H1 (cell line): ENCODE measurements at regions not wholly inside any gene's neighbourhood (a gene's known extent, or its start where the extent isn't known, plus 50 kb on each side); places are given as distances from the start of the nearest gene placed in this dataset.

Experiments
- CTCF ChIA-PET: fragments of 300-600 bp; sonication (Branson Sonifier 250); formaldehyde crosslinking; loops from one replicate; lab custom pipeline; 2021; ENCODE audit not compliant: partially characterized antibody; lab: Charles Lee
- POLR2A ChIA-PET: fragments of 300-600 bp; sonication (Branson Sonifier 250); formaldehyde crosslinking; loops from one replicate; lab custom pipeline; 2021; ENCODE audit warnings: inconsistent platforms; ENCODE audit not compliant: partially characterized antibody; lab: Charles Lee
- DNase-seq, 2 experiments: peaks; one replicate each; pipeline versions ENCODE4 v3.0.0 to v3.0.0-alpha.2; 2010 to 2022; ENCODE audit warnings: low spot score in 2 of 2, low read depth in 1 of 2, mixed read lengths in 1 of 2
- FAIRE-seq: peaks from 2 replicates; lab custom pipeline; 2011; peaks lifted over from hg19 to GRCh38; lab: Jason Lieb, UNC
- H2AFZ ChIP-seq: 2 replicates; pipeline ENCODE4 v1.8.1; 2012; ENCODE audit warnings: low read length, inconsistent platforms
- H2AK5ac ChIP-seq: 2 replicates; pipeline ENCODE4 v1.6.1; 2013; ENCODE audit warnings: low read depth, low read length
- H2BK120ac ChIP-seq: replicated peaks from 2 replicates; pipeline ENCODE3; 2013; ENCODE audit warnings: low read depth, low read length, inconsistent platforms
- H2BK12ac ChIP-seq: 2 replicates; pipeline ENCODE4 v1.6.1; 2013; ENCODE audit warnings: low read depth, low read length
- H2BK15ac ChIP-seq: 2 replicates; pipeline ENCODE4 v1.6.1; 2013; ENCODE audit warnings: low read length
- H2BK20ac ChIP-seq: 2 replicates; pipeline ENCODE4 v1.6.1; 2013; ENCODE audit warnings: low read length
- H2BK5ac ChIP-seq: 2 replicates; pipeline ENCODE4 v1.6.1; 2013; ENCODE audit warnings: low read depth, low read length
- H3K14ac ChIP-seq: 2 replicates; pipeline ENCODE4 v1.6.1; 2013; ENCODE audit warnings: inconsistent platforms; ENCODE audit not compliant: insufficient read length
- H3K18ac ChIP-seq: 2 replicates; pipeline ENCODE4 v1.6.1; 2013; ENCODE audit warnings: low read length; ENCODE audit errors: extremely low read depth
- H3K23ac ChIP-seq: 2 replicates; pipeline ENCODE4 v1.6.1; 2013; ENCODE audit warnings: inconsistent platforms; ENCODE audit not compliant: insufficient read length
- H3K23me2 ChIP-seq: 2 replicates; pipeline ENCODE4 v1.6.1; 2013; ENCODE audit warnings: low read depth, low read length
- H3K27ac ChIP-seq: 2 replicates; pipeline ENCODE4 v1.6.1; 2011; ENCODE audit warnings: low read depth, low read length, inconsistent platforms
- H3K27me3 ChIP-seq, 4 experiments: replicated peaks in 1 of 4; 1 replicate in 1 of 4; 2 replicates in 3 of 4; pipeline versions ENCODE4 v1.6.1 to v1.8.1; 2011 to 2013; ENCODE audit warnings: low read length in 3 of 4, mild to moderate bottlenecking in 3 of 4, inconsistent platforms in 2 of 4, mixed read lengths in 2 of 4, moderate library complexity in 1 of 4; ENCODE audit not compliant: control insufficient read depth in 3 of 4, insufficient read depth in 3 of 4; ENCODE audit errors: extremely low read depth in 1 of 4
- H3K36me3 ChIP-seq, 4 experiments: 2 replicates each; pipeline versions ENCODE4 v1.6.1 to v1.8.1; 2011 to 2013; ENCODE audit warnings: mild to moderate bottlenecking in 4 of 4, low read length in 3 of 4, moderate library complexity in 2 of 4, control low read depth in 1 of 4, inconsistent platforms in 1 of 4; ENCODE audit not compliant: insufficient read depth in 4 of 4, control insufficient read depth in 2 of 4
- H3K4ac ChIP-seq: replicated peaks from 2 replicates; pipeline ENCODE3; 2013; ENCODE audit warnings: low read length, low read depth, mixed read lengths, inconsistent platforms; ENCODE audit not compliant: insufficient read length
- H3K4me1 ChIP-seq, 4 experiments: replicated peaks in 1 of 4; 1 replicate in 1 of 4; 2 replicates in 3 of 4; pipeline versions ENCODE4 v1.6.1 to v1.8.1; 2011 to 2013; ENCODE audit warnings: low read length in 3 of 4, inconsistent platforms in 2 of 4, mixed read lengths in 1 of 4; ENCODE audit not compliant: insufficient read depth in 4 of 4, control insufficient read depth in 3 of 4
- H3K4me2 ChIP-seq, 2 experiments: 2 replicates each; pipeline versions ENCODE4 v1.6.1 to v1.8.1; 2011 to 2013; ENCODE audit warnings: low read depth in 2 of 2, low read length in 2 of 2, control low read depth in 1 of 2, inconsistent platforms in 1 of 2, mild to moderate bottlenecking in 1 of 2; ENCODE audit not compliant: insufficient read depth in 1 of 2
- H3K4me3 ChIP-seq, 4 experiments: fragments of 200-600, 300-600 bp in 1 of 4; sonication (generic), shearing (Covaris generic), sonication (Bioruptor Twin) in 1 of 4; 2 replicates each; pipeline versions ENCODE4 v1.5.1 to v1.8.1; 2011 to 2016; ENCODE audit warnings: low read length in 4 of 4, low read depth in 3 of 4, control low read depth in 2 of 4, inconsistent platforms in 2 of 4, mild to moderate bottlenecking in 2 of 4, mixed read lengths in 1 of 4, moderate library complexity in 1 of 4; ENCODE audit not compliant: insufficient read depth in 2 of 4; ENCODE audit errors: extremely low read depth in 1 of 4
- H3K56ac ChIP-seq: replicated peaks from 2 replicates; pipeline ENCODE3; 2013; ENCODE audit warnings: low read depth, mild to moderate bottlenecking, mixed read lengths, low read length, inconsistent platforms; ENCODE audit not compliant: insufficient read length
- H3K79me1 ChIP-seq: 2 replicates; pipeline ENCODE4 v1.6.1; 2013; ENCODE audit warnings: low read depth, low read length, control low read depth
- H3K79me2 ChIP-seq, 2 experiments: 2 replicates each; pipeline versions ENCODE4 v1.6.1 to v1.8.1; 2012 to 2013; ENCODE audit warnings: low read length in 2 of 2, mild to moderate bottlenecking in 2 of 2, inconsistent platforms in 1 of 2; ENCODE audit not compliant: insufficient read depth in 2 of 2, control insufficient read depth in 1 of 2
- H3K9ac ChIP-seq, 4 experiments: replicated peaks in 1 of 4; 1 replicate in 1 of 4; 2 replicates in 3 of 4; pipeline versions ENCODE4 v1.6.1 to v1.8.1; 2011 to 2013; ENCODE audit warnings: low read depth in 3 of 4, low read length in 3 of 4, control low read depth in 2 of 4, mild to moderate bottlenecking in 2 of 4, moderate library complexity in 2 of 4, inconsistent platforms in 1 of 4; ENCODE audit errors: extremely low read depth in 1 of 4
- H3K9me3 ChIP-seq, 2 experiments: 2 replicates each; pipeline versions ENCODE4 v1.6.1 to v1.8.1; 2012 to 2013; ENCODE audit warnings: mild to moderate bottlenecking in 2 of 2, moderate library complexity in 2 of 2, control low read depth in 1 of 2, inconsistent platforms in 1 of 2, low read depth in 1 of 2, low read length in 1 of 2, mixed read lengths in 1 of 2; ENCODE audit not compliant: insufficient read depth in 2 of 2
- H4K20me1 ChIP-seq, 2 experiments: replicated peaks in 1 of 2; 2 replicates each; pipeline versions ENCODE3 to v1.8.1; 2011 to 2013; ENCODE audit warnings: inconsistent platforms in 2 of 2, low read length in 2 of 2, mild to moderate bottlenecking in 1 of 2; ENCODE audit not compliant: insufficient read depth in 2 of 2, control insufficient read depth in 1 of 2
- H4K5ac ChIP-seq: 2 replicates; pipeline ENCODE4 v1.6.1; 2013; ENCODE audit warnings: low read length, low read depth, mixed read lengths, inconsistent platforms; ENCODE audit not compliant: insufficient read length
- H4K8ac ChIP-seq: 2 replicates; pipeline ENCODE4 v1.8.0; 2013; ENCODE audit warnings: mild to moderate bottlenecking, moderate library complexity, low read length, inconsistent platforms; ENCODE audit not compliant: insufficient read depth; ENCODE audit errors: extremely low read depth
- H4K91ac ChIP-seq: replicated peaks from 2 replicates; pipeline ENCODE3; 2013; ENCODE audit warnings: low read length, mixed read lengths, inconsistent platforms; ENCODE audit not compliant: insufficient read length
- ASH2L ChIP-seq: fragments of 200-600, 300-600 bp; sonication (generic); IDR thresholded peaks from one replicate; pipeline ENCODE4 v1.7.1; 2017; ENCODE audit warnings: low read length
- ATF3 ChIP-seq: IDR thresholded peaks from 2 replicates; pipeline ENCODE4 v1.6.1; 2011; ENCODE audit warnings: low read depth, mild to moderate bottlenecking, low read length; ENCODE audit not compliant: insufficient read depth
- SIN3A ChIP-seq, 2 experiments: IDR thresholded peaks in 1 of 2; conservative IDR thresholded peaks in 1 of 2; 2 replicates each; pipeline ENCODE4 v1.6.1; 2011 to 2012; ENCODE audit warnings: low read length in 2 of 2, improper control_type of control experiment in 1 of 2, low read depth in 1 of 2, mild to moderate bottlenecking in 1 of 2
- SP1 ChIP-seq: IDR thresholded peaks from 2 replicates; pipeline ENCODE4 v1.6.1; 2011; ENCODE audit warnings: low read depth, low read length
- TCF12 ChIP-seq: IDR thresholded peaks from 2 replicates; pipeline ENCODE4 v1.6.1; 2011; ENCODE audit warnings: low read depth, mild to moderate bottlenecking, low read length
- WGBS, 2 experiments: shearing (Covaris generic) in 1 of 2; methylation state at CpG; one replicate each; pipeline versions ENCODE4 v1.1.6 to v1.1.7; 2013 to 2015; ENCODE audit warnings: low lambda C conversion rate in 2 of 2, mixed read lengths in 2 of 2, inconsistent platforms in 1 of 2, low coverage in 1 of 2, missing lambda C conversion rate in 1 of 2; ENCODE audit not compliant: insufficient replicate concordance in 2 of 2, insufficient coverage in 1 of 2, insufficient read length in 1 of 2; ENCODE audit errors: extremely low coverage in 1 of 2, missing lambda C conversion rate in 1 of 2; 5-methylcytosine and 5-hydroxymethylcytosine counted together

DNA sequence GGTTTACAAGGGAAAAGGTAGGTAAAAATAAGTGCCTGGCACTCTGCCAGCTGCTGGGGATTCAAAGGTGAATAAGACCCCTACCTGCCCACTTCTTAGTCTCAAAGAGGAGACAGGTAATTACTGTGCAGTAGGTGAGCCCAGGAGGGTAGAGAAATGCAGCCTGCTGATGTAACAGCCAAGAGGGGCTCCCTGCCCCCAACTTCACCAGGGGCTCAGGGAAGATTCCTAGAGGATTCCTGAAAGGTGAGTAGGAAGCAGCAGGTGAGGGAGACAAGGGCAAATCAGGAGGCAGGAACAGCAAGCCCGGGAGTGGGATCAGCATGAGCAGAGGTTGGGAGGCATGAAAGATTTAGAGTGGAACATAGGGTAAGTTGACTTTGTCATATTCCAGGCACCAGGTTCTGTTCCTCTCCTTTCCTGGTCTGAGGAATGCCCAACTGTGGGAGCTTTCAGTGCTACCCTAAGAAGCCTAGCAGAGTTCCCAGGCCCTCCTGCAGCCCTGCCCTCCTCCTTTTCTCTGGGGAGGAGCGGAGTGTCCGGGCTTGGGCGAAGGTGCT is 258.1 kb downstream of the LRFN2 start:
- Histone ChIP-seq H3K9me3 (no peaks in the 10 kb centered on the region), H3K4me3 (peak overlapping the region in 2 of 4 experiments; percentile 3 to 42; a peak in 3 of 8 replicates)
- TF ChIP-seq ASH2L: peak; percentile 98
- peak; percentile 61; the same call in 1 of the 2 replicates for TF ChIP-seq SP1
- peak; percentile 70 for TF ChIP-seq ATF3
- 0 out of 2 replicates have a peak, but pooled peaks have one; percentile 58 for TF ChIP-seq TCF12
- peak in 1 of 2 experiments; percentile 23; a peak in 1 of 4 replicates for TF ChIP-seq SIN3A (conservative IDR thresholded peaks at IDR 0.05 in 1 of 2, IDR thresholded peaks at IDR 0.05 in 1 of 2; ENCODE audit: low read depth in 1 of 2, low read length in 2 of 2)

More for the DNA sequence above, 258.1 kb downstream of the LRFN2 start:
- no peaks in the 10 kb centered on the region; a peak in 1 of 7 replicates for H3K27me3 ChIP-seq
- no peak overlapping the region for H4K91ac ChIP-seq
- H2BK12ac ChIP-seq: peak overlapping the region; percentile 68
- H2AFZ ChIP-seq: no peak overlapping the region
- H3K23me2 ChIP-seq: no peaks in the 10 kb centered on the region
- no peak overlapping the region for H3K9ac ChIP-seq
- H2BK15ac ChIP-seq: peak overlapping the region; percentile 82; the same call in 1 of the 2 replicates
- H2BK120ac ChIP-seq: peak overlapping the region; percentile 69
- H4K20me1 ChIP-seq: no peaks in the 10 kb centered on the region
- no peaks in the 10 kb centered on the region for H3K79me1 ChIP-seq
- peak; percentile 55 for FAIRE-seq
- no peak overlapping the region for H3K23ac ChIP-seq
- no peak overlapping the region for H4K8ac ChIP-seq
- no peaks in the 10 kb centered on the region for H3K36me3 ChIP-seq
- H3K4me1 ChIP-seq: peaks cover 12 to 31% (median 24%) of the 10 kb centered on the region in 4 experiments
- H4K5ac ChIP-seq: peak overlapping the region; percentile 54
- peak overlapping the region; percentile 93 for H2BK5ac ChIP-seq
- peak overlapping the region; percentile 78; the same call in 1 of the 2 replicates for H2AK5ac ChIP-seq
- peak overlapping the region; percentile 25; the same call in 1 of the 2 replicates for H3K27ac ChIP-seq
- H3K56ac ChIP-seq: no peak overlapping the region
- no peak overlapping the region for H3K4ac ChIP-seq
- H3K18ac ChIP-seq: peak overlapping the region; percentile 85
- H3K79me2 ChIP-seq: no peaks in the 10 kb centered on the region
- ChIA-PET CTCF (interaction anchor here (0.7 to 9.9 kb wide), 71 partner anchors 9 to 575 kb away, joined by 3 to 136 read pairs (median 4); partner anchors contain the start of gene LRFN2), POLR2A (interaction anchor here (1.1 to 1.8 kb wide), 6 partner anchors 10 to 492 kb away, joined by 3 to 4 read pairs (median 3); no protein-coding TSS in a partner anchor)
- peak in 1 of 2 experiments; percentile 78 for DNase-seq
- WGBS, 2 experiments: 56% methylated on average over 4 of the region's 4 CpGs; no CpG with 5 or more reads in 1 of the 2 experiments
- no peak overlapping the region for H3K14ac ChIP-seq
- H3K4me2 ChIP-seq: peak overlapping the region; percentile 35 to 58
- H2BK20ac ChIP-seq: peak overlapping the region; percentile 90
